AG09309 (cell line): ENCODE measurements at regions not wholly inside any gene's neighbourhood (a gene's known extent, or its start where the extent isn't known, plus 50 kb on each side); places are given as distances from the start of the nearest gene placed in this dataset.
A peak's percentile ranks its signal among the peaks of the same experiment; 100 is the strongest.

ENCODE experiments used
- DNase-seq: peaks from one replicate; pipeline ENCODE4 v3.0.0-alpha.2; 2010; ENCODE audit warnings: low read depth
- H3K4me3 ChIP-seq: 2 replicates; pipeline ENCODE4 v1.5.1; 2011; ENCODE audit warnings: mild to moderate bottlenecking, low read depth, low read length, moderate library complexity; ENCODE audit not compliant: control insufficient read depth
- TF ChIP-seq, protein P1 (sequence below): IDR thresholded peaks from 2 replicates; pipeline ENCODE4 v1.5.1; 2011; ENCODE audit warnings: mild to moderate bottlenecking, low read depth, low read length, inconsistent platforms; ENCODE audit not compliant: insufficient read depth, control insufficient read depth; ENCODE audit errors: missing control alignments

DNA sequence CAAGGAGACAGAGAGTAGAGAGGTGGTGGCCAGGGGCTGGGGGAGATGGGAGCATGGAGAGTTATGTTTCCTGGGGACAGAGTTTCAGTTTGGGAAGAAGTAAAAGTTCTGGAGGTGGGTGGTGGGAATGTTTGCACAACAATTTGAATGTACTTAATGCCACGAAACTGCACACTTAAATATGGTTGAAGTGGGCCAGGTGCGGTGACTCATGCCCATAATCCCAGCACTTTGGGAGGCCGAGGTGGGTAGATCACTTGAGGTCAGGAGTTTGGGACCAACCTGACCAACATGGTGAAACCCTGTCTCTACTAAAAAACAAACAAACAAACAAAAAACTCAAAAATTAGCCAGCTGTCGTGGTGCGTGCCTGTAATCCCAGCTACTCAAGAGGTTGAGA, 137.2 kb downstream of the PFKFB3 start:
- no peak overlapping the region for H3K4me3 ChIP-seq
- DNase-seq, result no peak
- TF ChIP-seq, protein P1, sequence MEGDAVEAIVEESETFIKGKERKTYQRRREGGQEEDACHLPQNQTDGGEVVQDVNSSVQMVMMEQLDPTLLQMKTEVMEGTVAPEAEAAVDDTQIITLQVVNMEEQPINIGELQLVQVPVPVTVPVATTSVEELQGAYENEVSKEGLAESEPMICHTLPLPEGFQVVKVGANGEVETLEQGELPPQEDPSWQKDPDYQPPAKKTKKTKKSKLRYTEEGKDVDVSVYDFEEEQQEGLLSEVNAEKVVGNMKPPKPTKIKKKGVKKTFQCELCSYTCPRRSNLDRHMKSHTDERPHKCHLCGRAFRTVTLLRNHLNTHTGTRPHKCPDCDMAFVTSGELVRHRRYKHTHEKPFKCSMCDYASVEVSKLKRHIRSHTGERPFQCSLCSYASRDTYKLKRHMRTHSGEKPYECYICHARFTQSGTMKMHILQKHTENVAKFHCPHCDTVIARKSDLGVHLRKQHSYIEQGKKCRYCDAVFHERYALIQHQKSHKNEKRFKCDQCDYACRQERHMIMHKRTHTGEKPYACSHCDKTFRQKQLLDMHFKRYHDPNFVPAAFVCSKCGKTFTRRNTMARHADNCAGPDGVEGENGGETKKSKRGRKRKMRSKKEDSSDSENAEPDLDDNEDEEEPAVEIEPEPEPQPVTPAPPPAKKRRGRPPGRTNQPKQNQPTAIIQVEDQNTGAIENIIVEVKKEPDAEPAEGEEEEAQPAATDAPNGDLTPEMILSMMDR, result no peak

DNA sequence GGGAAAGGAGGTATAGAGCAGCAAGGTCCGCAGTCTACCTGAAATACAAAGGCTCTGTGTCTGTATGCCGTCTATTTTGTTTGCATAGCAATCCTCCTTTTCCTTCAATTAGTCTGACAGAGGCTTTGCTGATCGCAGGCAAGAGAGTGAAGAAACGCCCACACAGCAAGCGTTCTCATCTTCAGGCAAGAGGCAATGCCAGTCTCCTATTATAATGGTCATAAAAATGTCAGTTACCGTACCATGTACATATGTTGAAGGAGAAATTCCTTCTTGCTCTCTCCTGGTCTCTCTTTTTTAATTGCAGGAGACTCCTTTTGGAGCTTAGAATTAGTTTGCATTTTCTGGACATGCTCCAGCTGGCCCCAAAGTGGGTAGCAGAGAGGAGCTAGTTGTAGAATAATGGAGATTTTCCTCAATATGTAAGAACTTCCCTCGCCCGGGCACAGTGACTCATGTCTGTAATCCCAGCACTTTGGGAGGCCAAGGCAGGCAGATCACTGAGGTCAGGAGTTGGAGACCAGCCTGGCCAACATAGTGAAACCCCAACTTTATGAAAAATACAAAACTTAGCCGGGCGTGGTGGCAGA, 139.5 kb downstream of the PFKFB3 start:
- H3K4me3 ChIP-seq, result no peak overlapping the region
- DNase-seq, result no peak
- TF ChIP-seq, protein P1, result no peak

DNA sequence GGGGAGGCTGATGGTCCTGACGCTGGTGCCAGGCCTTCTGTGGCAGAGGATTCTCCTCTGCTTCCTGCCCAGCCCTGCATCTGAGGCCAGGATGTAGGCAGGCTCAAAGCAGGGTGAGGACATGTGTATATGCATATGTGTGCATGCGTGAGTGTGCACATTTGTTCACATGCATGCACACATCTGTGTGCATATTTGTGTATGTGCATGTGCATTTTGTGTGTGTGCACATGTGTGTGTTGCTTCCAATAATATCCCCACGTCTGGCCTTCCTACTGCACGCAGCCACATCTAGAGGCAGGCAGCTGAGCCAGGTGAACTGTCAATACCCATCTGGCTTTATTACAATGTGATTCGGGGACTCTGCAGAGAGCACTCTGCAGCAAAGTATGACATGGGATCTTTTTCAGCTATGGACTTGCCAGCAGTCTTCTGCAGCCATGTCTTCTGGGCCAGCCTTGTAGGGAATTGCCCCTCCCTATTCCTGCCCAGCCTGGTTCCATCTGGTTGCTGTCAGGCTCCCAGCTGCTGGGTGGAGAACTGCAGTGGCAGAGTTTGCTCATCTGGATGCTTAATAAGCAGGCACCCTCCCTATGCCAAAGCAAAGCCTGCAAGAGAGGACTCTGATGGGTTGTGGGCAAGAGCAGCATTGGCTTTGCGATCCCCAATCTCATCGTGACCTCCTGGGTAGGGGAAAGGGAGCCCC, 140.7 kb downstream of the PFKFB3 start:
- TF ChIP-seq, protein P1, result no peak
- no peak for DNase-seq
- H3K4me3 ChIP-seq, result no peak overlapping the region

DNA sequence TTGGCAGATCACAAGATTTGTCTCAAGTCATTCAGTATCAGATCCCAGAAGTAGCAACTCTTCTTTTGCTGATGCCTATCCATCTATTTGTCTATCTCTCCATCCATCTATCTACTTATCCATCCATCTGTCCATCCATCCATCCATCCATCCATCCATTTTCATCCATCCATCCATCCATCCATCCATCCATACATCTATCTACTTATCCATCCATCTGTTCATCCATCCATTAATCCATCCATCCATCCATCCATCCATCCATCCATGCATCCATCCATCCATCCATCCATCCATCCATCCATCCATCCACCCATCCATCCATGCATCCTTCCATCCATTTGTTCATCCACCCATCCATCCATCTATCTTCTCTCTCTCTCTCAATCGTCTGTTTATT, 142.7 kb downstream of the PFKFB3 start:
- H3K4me3 ChIP-seq, result no peak overlapping the region
- DNase-seq, result no peak
- TF ChIP-seq, protein P1, result no peak

DNA sequence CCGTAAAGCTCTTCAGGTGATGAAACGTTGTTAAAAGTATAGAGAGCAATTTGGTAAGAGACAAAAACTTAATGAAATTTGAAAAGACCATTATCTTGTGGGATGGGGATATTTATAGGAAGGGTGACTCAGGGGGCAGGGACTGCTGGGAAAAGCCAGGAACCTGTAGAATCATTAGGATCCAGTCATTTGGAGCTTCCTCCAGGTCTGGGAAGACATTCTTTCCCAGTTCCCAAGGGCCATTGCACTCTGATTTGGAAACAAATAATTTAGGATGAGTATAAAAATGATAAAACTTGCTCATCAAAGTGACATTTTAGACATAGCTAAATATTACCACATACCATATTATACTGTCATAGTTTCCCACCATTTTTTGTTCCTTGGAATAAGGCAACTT, 143.9 kb downstream of the PFKFB3 start:
- TF ChIP-seq, protein P1, result no peak
- no peak for DNase-seq
- H3K4me3 ChIP-seq, result no peak overlapping the region

DNA sequence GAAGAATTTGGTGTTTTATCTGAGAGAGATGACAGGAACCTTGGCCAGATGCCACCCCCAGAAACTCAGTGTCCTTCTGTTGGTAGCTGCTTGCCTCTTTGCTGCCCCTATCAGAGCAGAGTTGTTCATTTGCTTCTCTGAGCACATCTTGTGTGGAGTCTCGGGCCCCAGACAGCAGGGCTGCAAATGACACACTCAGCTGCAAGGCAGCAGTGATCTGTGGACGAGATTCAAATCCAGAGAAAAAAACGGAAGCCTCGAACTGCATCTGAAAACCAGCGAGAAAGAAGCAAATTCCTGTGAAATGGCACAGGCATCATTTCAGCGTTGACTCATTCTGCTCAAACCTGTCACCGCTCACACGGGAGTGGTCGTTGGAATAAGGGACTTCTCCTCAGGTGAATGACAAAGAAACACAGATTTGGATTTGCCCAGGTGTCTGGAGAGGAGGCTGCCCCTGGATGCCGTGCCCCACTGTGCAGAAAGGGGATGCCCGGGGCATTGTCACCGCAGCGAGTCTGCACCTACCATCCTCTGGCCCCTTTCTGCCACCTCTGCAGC, 144.7 kb downstream of the PFKFB3 start:
- no peak overlapping the region for H3K4me3 ChIP-seq
- peak; percentile 2 for DNase-seq
- TF ChIP-seq, protein P1, result no peak
